Left colon (tissue), 2 donors: ENCODE measurements at regions not wholly inside any gene's neighbourhood (a gene's known extent, or its start where the extent isn't known, plus 50 kb on each side); places are given as distances from the start of the nearest gene placed in this dataset.
"Not testable (repeated sequence)": the region's sequence is repeated elsewhere in the genome, so short reads cannot be mapped to it uniquely, and the experiment has no call there.

Experiments used
- ATAC-seq: fragments of 200-7000 bp; cut with Tn5 transposase; one replicate; pipeline ENCODE4 v1.9.1; 2020; ENCODE audit warnings: mild to moderate bottlenecking, moderate library complexity
- DNase-seq, 2 donors: peaks; one replicate each; pipeline ENCODE4 v3.0.0-alpha.2; 2020
- intact Hi-C, 2 donors: fragments of 100-400 bp; cut with DNase I in 1 of 2; cut with micrococcal nuclease in 1 of 2; formaldehyde crosslinking; loops; one replicate each; pipeline versions ENCODE4 v1.11.2 to v1.14.0; 2022; cut with DNase I, micrococcal nuclease
- donor health status: DM: no; HTN: no; CAD: no.
- donor health status: DM: yes; HTN: yes; CAD: no.

- intact Hi-C loops: no loop called here
- no peak for ATAC-seq
- no peak for DNase-seq
These were observed 160.0 kb downstream of the SOD2 start for GRCh38 chr6:159533016-159533415.

DNA sequence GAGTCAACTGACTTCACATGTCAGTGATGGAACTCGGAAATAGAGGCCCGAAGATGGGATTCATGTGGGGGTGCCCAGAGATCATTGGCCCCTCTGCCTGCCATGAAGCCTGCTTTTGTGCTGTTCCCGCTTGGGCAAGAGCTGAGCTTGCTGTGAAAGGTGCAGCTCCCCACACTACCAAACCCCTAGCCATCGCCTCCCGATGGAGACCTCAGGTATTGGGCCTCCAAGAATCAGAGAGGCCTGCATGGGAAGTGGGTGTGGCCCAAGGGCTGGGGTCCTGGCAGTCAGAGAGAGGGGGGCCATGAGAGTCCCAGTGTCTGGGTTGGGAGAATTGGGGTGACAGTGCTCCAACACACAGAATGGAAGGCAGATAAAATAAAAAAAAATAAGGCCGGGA, 160.9 kb downstream of the SOD2 start:
- intact Hi-C loops: no loop called here
- ATAC-seq: no peak
- DNase-seq: no peak

- intact Hi-C loops: no loop called here
- ATAC-seq (no peak), DNase-seq (no peak)
These were observed 163.1 kb downstream of the SOD2 start for GRCh38 chr6:159529934-159530333.

GRCh38 chr6:159527351-159527750, 165.7 kb downstream of the SOD2 start:
- intact Hi-C loops: no loop called here
- no peak for ATAC-seq
- no peak for DNase-seq

DNA sequence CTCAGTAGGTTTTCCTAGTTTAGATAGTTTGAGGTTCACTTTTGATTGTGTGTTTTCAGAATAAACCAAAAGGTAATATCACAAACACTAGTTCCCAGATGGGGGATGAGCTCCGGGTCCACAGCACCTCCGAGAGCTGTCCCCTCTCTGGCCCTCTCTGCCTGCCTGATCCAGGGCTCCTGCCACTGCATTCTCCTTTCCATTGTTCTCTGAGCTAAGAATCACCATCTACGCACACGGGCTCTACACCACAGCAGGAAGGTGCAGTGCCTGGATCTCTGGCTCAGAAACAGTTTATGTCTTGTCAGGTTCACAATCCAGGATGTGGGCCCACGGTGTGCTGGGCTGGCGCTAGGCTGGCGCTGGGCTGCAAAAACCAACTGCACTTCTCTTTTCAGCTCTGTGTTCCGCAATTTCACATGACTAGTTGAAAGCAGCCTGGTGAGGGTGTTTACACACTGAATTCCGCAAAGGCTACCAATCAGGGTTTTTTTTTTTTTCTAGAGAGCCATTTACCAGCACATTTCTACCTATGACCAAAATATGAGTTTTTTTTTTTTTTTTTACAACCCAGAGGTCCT, 167.5 kb downstream of the SOD2 start:
- no peak for ATAC-seq
- no peak for DNase-seq
- intact Hi-C loops: no loop called here

DNA sequence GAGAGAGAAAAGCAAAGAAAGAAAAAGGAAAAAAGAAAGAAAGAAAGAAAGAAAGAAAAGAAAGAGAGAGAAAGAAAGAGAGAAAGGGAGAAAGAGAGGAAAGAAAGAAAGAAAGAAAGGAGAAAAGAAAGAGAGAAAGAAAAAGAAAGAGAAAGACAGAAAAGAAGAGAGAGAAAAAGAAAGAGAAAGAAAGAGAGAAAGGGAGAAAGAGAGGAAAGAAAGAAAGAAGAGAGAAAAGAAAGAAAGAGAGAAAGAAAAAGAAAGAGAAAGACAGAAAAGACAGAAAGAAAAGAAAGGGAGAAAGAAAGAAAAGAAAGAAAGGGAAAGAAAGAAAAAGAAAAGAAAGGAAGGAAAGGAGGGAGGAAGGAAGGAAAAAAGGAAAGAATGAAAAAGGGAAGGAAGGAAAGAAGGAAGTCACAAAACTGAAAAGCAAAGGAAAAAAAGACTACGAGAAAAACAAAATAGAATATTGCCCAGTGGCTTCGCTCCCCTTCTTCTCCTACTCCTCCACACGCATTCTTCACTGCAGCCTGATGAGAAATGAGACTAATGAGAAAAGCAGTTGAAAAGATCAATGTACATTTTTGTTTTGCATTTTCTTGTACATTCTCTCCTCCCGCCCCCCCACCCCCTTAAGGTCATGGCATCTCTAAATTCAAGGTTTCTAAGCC, 170.0 kb downstream of the SOD2 start:
- ATAC-seq (no peak), DNase-seq (no peak)
- intact Hi-C loops: no loop called here

GRCh38 chr6:159521962-159522361, 171.1 kb downstream of the SOD2 start:
- DNase-seq (no peak), ATAC-seq (no peak)
- intact Hi-C loops: no loop called here

DNA sequence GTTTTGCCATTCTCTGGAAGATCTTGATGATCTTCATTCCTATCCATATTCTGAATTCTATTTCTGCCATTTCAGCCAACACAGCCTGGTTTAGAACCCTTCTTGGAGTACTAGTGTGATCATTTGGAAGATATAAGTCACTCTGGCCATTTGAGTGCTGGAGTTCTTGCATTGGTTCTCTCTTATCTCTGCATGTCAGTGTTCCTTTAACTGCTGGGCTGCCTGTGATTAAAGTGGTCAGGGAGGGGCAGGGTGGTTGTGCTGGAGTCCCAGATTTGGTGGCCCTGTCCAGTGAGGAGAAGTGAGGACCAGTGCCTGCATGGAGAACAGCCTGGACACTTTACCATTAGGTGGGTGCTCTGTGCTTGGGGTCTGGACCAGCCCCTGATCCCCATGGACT, 173.0 kb downstream of the SOD2 start:
- DNase-seq (no peak), ATAC-seq (no peak)
- intact Hi-C loops: no loop called here

DNA sequence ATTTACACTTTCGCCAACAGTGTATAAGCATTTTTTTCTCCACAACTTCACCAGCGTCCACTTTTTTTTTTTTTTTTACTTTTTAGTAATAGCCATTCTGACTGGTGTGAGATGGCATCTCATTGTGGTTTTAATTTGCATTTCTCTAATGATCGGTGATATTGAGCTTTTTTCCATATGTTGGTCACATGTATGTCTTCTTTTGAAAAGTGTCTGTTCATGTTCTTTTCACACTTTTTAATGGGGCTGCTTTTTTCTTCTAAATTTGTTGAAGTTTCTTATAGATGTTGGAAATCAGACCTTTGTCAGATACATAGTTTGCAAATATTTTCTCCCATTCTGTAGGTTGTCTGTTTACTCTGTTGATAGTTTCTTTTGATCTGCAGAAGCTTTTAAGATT, 177.2 kb downstream of the SOD2 start:
- DNase-seq, intact Hi-C loops, ATAC-seq: not testable (repeated sequence)

GRCh38 chr6:159513914-159514313, 179.1 kb downstream of the SOD2 start:
- DNase-seq (no peak), ATAC-seq (no peak)
- intact Hi-C loops: no loop called here

DNA sequence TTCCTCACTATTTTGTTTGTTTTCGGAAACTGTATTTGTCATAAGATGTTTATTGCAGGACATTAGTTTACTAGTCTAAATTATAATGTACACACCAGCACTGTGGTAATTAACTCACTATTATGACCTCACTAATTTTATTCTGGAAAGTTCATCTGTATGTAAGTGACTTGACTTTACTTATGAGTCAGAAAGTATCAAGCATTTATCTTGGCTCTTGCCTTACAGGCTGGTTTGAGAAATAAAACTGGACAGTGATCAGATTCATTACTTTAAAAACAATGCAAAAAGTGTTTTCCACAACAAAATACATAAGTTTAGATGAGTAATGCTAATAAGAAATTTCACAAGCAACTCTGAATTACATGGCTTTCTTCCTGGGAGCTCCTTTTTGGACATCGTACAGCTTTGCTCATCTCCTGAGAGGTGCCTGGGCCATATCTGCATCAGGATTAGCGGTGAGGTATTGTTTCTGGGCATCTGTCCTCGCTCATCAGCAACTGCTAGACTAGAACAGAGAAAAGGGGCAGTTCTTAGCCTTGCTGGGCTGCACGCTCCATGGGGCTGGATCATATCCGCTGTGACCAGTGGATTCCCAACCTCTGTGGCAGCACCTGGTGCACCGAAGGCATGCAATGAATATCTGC, 179.8 kb downstream of the SOD2 start:
- DNase-seq: no peak
- intact Hi-C loops: no loop called here
- ATAC-seq: no peak

DNA sequence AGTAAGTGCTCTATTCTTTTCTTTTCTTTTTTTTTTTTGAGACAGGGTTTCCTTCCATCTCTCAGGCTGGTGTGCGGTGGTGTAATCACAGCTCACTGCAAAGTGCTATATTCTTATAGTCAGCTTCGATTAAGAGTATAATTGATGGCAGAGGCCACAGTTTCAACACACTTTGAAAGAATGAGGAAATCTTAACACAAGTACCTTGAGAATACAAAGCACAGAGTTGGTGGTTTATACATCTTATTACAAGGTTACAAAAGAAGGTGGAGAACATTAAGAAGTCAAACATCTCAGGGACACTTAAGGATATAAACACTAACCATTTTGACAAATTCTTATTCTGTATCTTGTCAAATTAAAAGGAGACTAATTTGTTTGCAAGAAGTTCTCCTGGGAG, 180.5 kb downstream of the SOD2 start:
- intact Hi-C loops: no loop called here
- ATAC-seq (no peak), DNase-seq (no peak)

DNA sequence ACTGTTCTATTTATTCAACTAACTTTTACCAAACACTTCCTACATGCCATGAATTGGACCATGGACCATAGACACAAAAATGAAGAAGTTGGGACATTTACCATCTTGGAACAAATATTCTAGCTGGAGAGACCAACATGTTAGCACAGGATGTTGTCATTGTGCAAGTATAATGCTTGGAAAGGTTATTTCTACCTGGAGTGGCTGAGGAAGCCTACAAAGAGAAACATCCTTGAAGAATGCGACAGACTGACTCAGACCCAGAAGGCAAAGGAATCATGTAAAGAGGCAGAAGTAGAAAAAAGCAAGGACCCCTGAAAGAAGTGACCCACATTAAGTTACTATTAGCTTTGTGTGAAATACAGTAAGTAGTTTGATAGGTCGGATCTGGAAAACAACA, 180.9 kb downstream of the SOD2 start:
- ATAC-seq (no peak), DNase-seq (no peak)
- intact Hi-C loops: no loop called here

DNA sequence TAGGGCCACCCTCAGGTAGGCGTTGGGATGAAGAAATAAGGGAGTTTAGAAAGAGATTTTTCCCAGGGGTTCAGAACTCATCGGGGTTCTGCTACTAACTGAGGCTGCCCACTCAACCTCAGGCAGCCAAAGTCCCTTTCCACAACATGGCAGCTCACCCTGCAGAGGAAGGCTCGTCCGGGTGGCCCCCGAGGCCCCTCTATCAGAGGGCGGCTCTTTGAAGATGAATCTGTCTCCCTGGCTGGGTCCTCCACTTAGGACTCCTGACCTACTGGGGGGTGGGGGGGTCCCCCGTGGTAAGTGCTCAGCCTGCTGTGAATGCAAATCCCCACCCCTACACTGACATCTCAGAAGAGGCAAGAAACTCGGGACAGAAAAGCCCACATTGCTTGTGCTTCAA, 182.9 kb downstream of the SOD2 start:
- intact Hi-C loops: no loop called here
- ATAC-seq: no peak
- no peak for DNase-seq

GRCh38 chr6:159508931-159509330, 184.1 kb downstream of the SOD2 start:
- no peak for DNase-seq
- intact Hi-C loops: no loop called here
- no peak for ATAC-seq

GRCh38 chr6:159506048-159506447, 187.0 kb downstream of the SOD2 start:
- DNase-seq: no peak
- intact Hi-C loops: no loop called here
- no peak for ATAC-seq

- intact Hi-C loops: no loop called here
- ATAC-seq: no peak
- no peak for DNase-seq
These were observed 187.7 kb downstream of the SOD2 start for GRCh38 chr6:159505140-159505922.

GRCh38 chr6:159501558-159501957, 191.5 kb downstream of the SOD2 start:
- ATAC-seq (no peak), DNase-seq (no peak)
- intact Hi-C loops: no loop called here

DNA sequence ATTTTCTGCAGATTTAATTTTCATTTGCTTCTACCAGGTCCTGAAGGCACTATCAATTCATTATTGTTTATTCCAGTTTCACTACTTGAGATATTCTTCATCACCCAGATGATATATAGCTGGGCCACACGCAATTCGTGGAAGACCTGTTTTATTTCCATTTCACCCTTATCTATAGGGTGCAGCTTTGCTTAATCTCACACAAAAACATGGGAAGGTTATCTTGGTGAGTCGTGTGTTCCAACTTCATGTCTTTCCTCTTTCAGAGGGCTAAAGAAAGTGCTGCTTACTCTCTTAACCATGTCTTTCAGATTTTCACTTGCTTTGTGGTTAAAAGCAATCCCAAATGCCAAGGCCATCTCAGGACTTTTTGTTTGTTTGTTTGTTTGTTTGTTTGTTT, 194.0 kb downstream of the SOD2 start:
- ATAC-seq (no peak), DNase-seq (no peak)
- intact Hi-C loops: no loop called here

GRCh38 chr6:159494586-159494972, 198.5 kb downstream of the SOD2 start:
- DNase-seq: no peak
- intact Hi-C loops: no loop called here
- no peak for ATAC-seq
